Temporal lobe (tissue), 1 donor: ENCODE measurements at regions not wholly inside any gene's neighbourhood (a gene's known extent, or its start where the extent isn't known, plus 50 kb on each side); places are given as distances from the start of the nearest gene placed in this dataset. TPM values are rescaled to one million over a fixed set of nuclear protein-coding genes. Genes with fewer than 3 reads are reported as not detected.

Experiments used
- small RNA-seq: library from RNA; depleted of rRNA; stranded (forward); fragments of <200 nt; gene quantifications from one replicate; pipeline ENCODE3, GENCODE V24; 2014; ENCODE audit warnings: low replicate concordance

Small RNAs in the stretch of these regions (small RNA-seq; reads per million reads assigned to genes)
- gene RF00019 (not detected), gene RF00561 (not detected)
